Kidney (tissue), 13 donors: ENCODE measurements at regions not wholly inside any gene's neighbourhood (a gene's known extent, or its start where the extent isn't known, plus 50 kb on each side); places are given as distances from the start of the nearest gene placed in this dataset.

Experiments used
- DNase-seq, 5 donors: peaks; one replicate each; pipeline ENCODE4 v3.0.0-alpha.2; 2013 to 2020
- FAIRE-seq: peaks from 2 replicates; lab custom pipeline; 2012; peaks lifted over from hg19 to GRCh38; lab: Jason Lieb, UNC
- H3K27ac ChIP-seq, 2 donors: one replicate each; pipeline ENCODE4 v1.7.0; 2013; ENCODE audit warnings: low read depth in 2 of 2, low read length in 2 of 2, inconsistent platforms in 1 of 2
- H3K27me3 ChIP-seq: one replicate; pipeline ENCODE4 v1.7.1; 2013; ENCODE audit warnings: low read length, inconsistent platforms; ENCODE audit not compliant: control insufficient read depth, insufficient read depth
- H3K36me3 ChIP-seq, 3 donors: one replicate each; pipeline versions ENCODE4 v1.7.0 to v1.7.1; 2013; ENCODE audit warnings: low read length in 3 of 3, control low read depth in 1 of 3, inconsistent platforms in 1 of 3; ENCODE audit not compliant: insufficient read depth in 3 of 3, control insufficient read depth in 2 of 3
- H3K4me1 ChIP-seq, 3 donors: one replicate each; pipeline versions ENCODE4 v1.7.0 to v1.7.1; 2013; ENCODE audit warnings: low read length in 3 of 3, inconsistent platforms in 1 of 3, low read depth in 1 of 3; ENCODE audit not compliant: control insufficient read depth in 2 of 3, insufficient read depth in 2 of 3
- H3K4me3 ChIP-seq, 3 donors: one replicate each; pipeline versions ENCODE4 v1.7.0 to v1.8.1; 2013; ENCODE audit warnings: low read length in 3 of 3, control low read depth in 1 of 3, inconsistent platforms in 1 of 3
- H3K9ac ChIP-seq, 3 donors: one replicate each; pipeline versions ENCODE4 v1.7.0 to v1.7.1; 2013; ENCODE audit warnings: low read length in 3 of 3, control low read depth in 1 of 3, inconsistent platforms in 1 of 3
- H3K9me3 ChIP-seq, 3 donors: one replicate each; pipeline versions ENCODE4 v1.7.0 to v1.7.1; 2013; ENCODE audit warnings: low read length in 3 of 3, control low read depth in 1 of 3, inconsistent platforms in 1 of 3; ENCODE audit not compliant: control insufficient read depth in 2 of 3, insufficient read depth in 1 of 3
- CTCF ChIP-seq: IDR thresholded peaks from 3 replicates; pipeline ENCODE4 v1.5.1; 2012; ENCODE audit warnings: mild to moderate bottlenecking, moderate library complexity, borderline replicate concordance; ENCODE audit not compliant: insufficient read depth; ENCODE audit errors: extremely low read depth
- intact Hi-C: fragments of 100-400 bp; cut with DNase I; formaldehyde crosslinking; loops from one replicate; pipeline ENCODE4 v1.11.1; 2022
- donor health status: control.
- donor health status: control.
- donor health status: control.
- donor health status: control.
- donor health status: control.
- donor health status: DM: yes; HTN: yes; CAD: no.
- donor health status: Normal renal cell carcinoma (clear cell type).

DNA sequence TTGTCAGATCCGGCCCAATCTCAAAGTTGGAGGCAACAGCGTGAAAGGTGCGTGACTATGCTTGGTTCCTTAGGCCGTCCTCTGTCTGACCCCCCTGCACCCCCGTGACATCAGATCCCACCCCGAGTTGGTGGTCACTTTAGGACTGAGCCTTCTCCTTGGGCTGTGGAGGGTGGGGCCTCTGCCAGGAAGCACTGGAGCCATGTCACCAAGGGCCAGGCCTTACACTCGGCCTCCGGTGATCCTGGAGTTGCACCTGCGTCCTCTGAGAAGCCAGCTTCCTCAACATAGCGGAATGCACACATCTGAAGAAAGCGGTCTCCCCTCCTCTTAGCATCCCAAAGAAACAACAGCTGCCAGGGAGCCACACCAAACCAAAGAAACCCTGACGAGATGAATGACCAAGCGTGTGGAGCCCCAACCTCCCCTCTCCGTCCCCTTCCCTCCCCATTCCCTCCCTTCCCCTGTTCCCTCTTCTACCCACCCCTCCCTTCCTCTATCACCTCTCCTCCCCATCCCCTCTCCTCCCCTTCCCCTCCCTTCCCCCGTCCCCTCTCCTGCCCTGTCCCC is 182.6 kb downstream of the TTLL2 start:
- FAIRE-seq, result no peak
- H3K9ac ChIP-seq, result no peak overlapping the region
- H3K27ac ChIP-seq, result no peak overlapping the region
- no peak for TF ChIP-seq CTCF
- intact Hi-C loops, result no loop called here
- H3K4me3 ChIP-seq, result no peak overlapping the region
- no peak for DNase-seq
- H3K36me3 ChIP-seq, result no peaks in the 10 kb centered on the region
- no peaks in the 10 kb centered on the region for H3K4me1 ChIP-seq
- no peaks in the 10 kb centered on the region for H3K27me3 ChIP-seq
- no peaks in the 10 kb centered on the region for H3K9me3 ChIP-seq

DNA sequence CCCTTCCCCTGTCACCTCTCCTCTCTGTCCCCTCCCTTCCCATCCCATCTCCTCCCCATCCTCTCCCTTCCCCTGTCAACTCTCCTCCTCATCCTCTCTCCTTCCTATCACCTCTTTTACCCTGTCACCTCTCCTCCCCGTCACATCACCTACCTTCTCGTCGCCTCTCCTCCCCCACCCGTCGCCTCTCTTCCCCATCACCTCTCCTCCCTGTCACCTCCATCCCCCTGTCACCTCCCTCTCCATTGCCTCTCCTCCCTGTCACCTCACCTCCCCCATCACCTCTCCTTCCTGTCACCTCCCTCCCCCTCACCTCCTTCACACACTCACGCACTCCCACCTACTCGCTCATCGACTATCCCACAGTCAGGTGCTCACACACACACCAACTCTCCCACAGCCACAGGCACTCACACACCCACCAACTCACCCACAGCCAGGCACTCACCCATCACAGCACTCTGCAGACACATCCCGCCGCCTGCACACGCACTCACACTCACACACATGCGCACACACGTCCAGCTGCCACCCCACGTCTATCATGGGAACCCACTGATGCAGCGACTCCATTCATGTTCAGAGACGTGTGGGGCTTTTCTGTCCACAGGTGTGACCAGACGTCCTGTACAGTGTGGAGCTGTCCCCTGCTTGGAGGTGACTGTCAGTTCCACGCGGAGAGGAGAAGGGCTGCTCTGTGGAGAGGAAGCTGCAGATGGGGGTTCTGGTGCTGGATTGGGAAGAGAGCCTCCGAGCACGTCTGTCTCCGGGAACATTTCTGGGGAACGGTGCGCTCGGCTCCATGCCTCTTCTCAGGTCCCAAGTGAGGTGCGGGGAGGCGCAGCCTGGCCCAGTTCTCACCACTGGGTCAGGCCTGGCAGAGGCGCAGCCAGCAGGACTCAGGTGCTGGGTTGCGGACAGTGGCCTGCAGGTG is 184.3 kb downstream of the TTLL2 start:
- FAIRE-seq (no peak), DNase-seq (peak in 1 of 5 donors; percentile 39)
- no peak for TF ChIP-seq CTCF
- peaks cover 0 to 2% (median 0%) of the 10 kb centered on the region in 3 donors for H3K4me1 ChIP-seq
- no peaks in the 10 kb centered on the region for H3K36me3 ChIP-seq
- intact Hi-C loops, result no loop called here
- H3K9me3 ChIP-seq, result no peaks in the 10 kb centered on the region
- H3K27ac ChIP-seq, result no peak overlapping the region
- no peaks in the 10 kb centered on the region for H3K27me3 ChIP-seq
- no peak overlapping the region for H3K9ac ChIP-seq
- no peak overlapping the region for H3K4me3 ChIP-seq

DNA sequence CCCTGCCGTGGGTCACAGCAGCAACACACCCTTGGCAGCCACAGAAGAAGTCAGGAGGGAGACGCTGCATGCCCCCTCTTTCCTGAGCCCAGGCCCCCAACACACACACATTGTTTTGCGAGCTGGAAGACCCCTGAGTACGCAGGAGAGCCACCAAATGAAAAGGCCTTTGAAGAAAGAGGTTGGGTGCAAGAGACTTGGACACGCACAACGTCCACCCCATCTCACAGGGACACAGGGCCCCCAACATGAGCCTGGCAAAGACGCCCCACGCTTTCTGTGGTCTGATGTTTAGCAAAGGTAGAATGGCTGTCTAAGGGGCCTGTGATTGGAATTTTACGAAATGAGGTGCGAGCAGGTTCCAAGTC is 185.0 kb downstream of the TTLL2 start:
- FAIRE-seq, result no peak
- Histone ChIP-seq H3K9ac (no peak overlapping the region), H3K4me3 (no peak overlapping the region), H3K4me1 (peaks cover 0 to 2% (median 0%) of the 10 kb centered on the region in 3 donors), H3K9me3 (no peaks in the 10 kb centered on the region), H3K27ac (no peak overlapping the region), H3K27me3 (no peaks in the 10 kb centered on the region), H3K36me3 (no peaks in the 10 kb centered on the region)
- intact Hi-C loops, result no loop called here
- no peak for DNase-seq
- no peak for TF ChIP-seq CTCF
